Non-pigmented ciliary epithelial cell (primary cell): ENCODE measurements at regions not wholly inside any gene's neighbourhood (a gene's known extent, or its start where the extent isn't known, plus 50 kb on each side); places are given as distances from the start of the nearest gene placed in this dataset.
"Not testable (repeated sequence)": the region's sequence is repeated elsewhere in the genome, so short reads cannot be mapped to it uniquely, and the experiment has no call there.

ENCODE experiments used
- DNase-seq: peaks from one replicate; pipeline ENCODE4 v3.0.0-alpha.2; 2010; ENCODE audit warnings: low read depth

GRCh38 chr9:66601472-66601871 lies 299.1 kb upstream of the ZNF658 start:
- DNase-seq: peak; percentile 4

- not testable (repeated sequence) for DNase-seq
These were observed 268.9 kb upstream of the ZNF658 start for GRCh38 chr9:66631521-66632046.

GRCh38 chr9:66647675-66648074 lies 252.8 kb upstream of the ZNF658 start:
- not testable (repeated sequence) for DNase-seq

- not testable (repeated sequence) for DNase-seq
These were observed 210.3 kb upstream of the ZNF658 start for GRCh38 chr9:66690242-66690641.

GRCh38 chr9:66695561-66696240 lies 204.8 kb upstream of the ZNF658 start:
- DNase-seq: not testable (repeated sequence)

GRCh38 chr9:66697343-66698065 lies 203.0 kb upstream of the ZNF658 start:
- DNase-seq: not testable (repeated sequence)

- DNase-seq: not testable (repeated sequence)
These were observed 202.5 kb upstream of the ZNF658 start for GRCh38 chr9:66698066-66698455.

- not testable (repeated sequence) for DNase-seq
These were observed 198.8 kb upstream of the ZNF658 start for GRCh38 chr9:66701411-66702377.

- not testable (repeated sequence) for DNase-seq
These were observed 189.0 kb upstream of the ZNF658 start for GRCh38 chr9:66711553-66711952.

- DNase-seq: not testable (repeated sequence)
These were observed 187.7 kb upstream of the ZNF658 start for GRCh38 chr9:66712870-66713269.

- DNase-seq: not testable (repeated sequence)
These were observed 187.0 kb upstream of the ZNF658 start for GRCh38 chr9:66713552-66713951.

- not testable (repeated sequence) for DNase-seq
These were observed 179.7 kb upstream of the ZNF658 start for GRCh38 chr9:66720845-66721244.

GRCh38 chr9:66727540-66727939 lies 173.0 kb upstream of the ZNF658 start:
- DNase-seq: not testable (repeated sequence)

GRCh38 chr9:66736686-66737085 lies 163.8 kb upstream of the ZNF658 start:
- DNase-seq: not testable (repeated sequence)

GRCh38 chr9:66738418-66738817 lies 162.1 kb upstream of the ZNF658 start:
- not testable (repeated sequence) for DNase-seq

- DNase-seq: not testable (repeated sequence)
These were observed 160.4 kb upstream of the ZNF658 start for GRCh38 chr9:66740136-66740535.

- DNase-seq: not testable (repeated sequence)
These were observed 154.7 kb upstream of the ZNF658 start for GRCh38 chr9:66745846-66746245.

GRCh38 chr9:66752324-66752923 lies 148.1 kb upstream of the ZNF658 start:
- not testable (repeated sequence) for DNase-seq

- not testable (repeated sequence) for DNase-seq
These were observed 140.6 kb upstream of the ZNF658 start for GRCh38 chr9:66759825-66760492.

- not testable (repeated sequence) for DNase-seq
These were observed 135.6 kb upstream of the ZNF658 start for GRCh38 chr9:66764799-66765493.
